ENCODE measurements at regions not wholly inside any gene's neighbourhood (a gene's known extent, or its start where the extent isn't known, plus 50 kb on each side); places are given as distances from the start of the nearest gene placed in this dataset.

DNA sequence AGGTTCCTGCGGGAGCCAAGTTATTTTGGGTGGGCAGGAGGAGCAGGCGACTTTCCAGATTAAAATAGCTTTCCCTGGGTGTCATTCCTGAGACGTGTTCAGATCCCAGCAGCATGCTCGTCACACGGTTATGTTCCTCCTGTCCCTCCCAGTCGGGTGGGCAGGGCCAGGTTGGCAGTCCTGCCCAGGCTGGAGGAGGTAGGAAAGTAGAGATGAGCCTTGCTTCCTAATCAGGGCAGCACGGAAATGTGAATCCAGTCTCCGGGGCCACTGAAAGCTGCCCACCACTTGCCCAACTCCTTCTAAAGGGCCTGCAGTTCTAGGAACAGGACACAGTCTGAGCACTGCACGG is 137.0 kb downstream of the MRPL14 start:
- TF ChIP-seq, protein P1, sequence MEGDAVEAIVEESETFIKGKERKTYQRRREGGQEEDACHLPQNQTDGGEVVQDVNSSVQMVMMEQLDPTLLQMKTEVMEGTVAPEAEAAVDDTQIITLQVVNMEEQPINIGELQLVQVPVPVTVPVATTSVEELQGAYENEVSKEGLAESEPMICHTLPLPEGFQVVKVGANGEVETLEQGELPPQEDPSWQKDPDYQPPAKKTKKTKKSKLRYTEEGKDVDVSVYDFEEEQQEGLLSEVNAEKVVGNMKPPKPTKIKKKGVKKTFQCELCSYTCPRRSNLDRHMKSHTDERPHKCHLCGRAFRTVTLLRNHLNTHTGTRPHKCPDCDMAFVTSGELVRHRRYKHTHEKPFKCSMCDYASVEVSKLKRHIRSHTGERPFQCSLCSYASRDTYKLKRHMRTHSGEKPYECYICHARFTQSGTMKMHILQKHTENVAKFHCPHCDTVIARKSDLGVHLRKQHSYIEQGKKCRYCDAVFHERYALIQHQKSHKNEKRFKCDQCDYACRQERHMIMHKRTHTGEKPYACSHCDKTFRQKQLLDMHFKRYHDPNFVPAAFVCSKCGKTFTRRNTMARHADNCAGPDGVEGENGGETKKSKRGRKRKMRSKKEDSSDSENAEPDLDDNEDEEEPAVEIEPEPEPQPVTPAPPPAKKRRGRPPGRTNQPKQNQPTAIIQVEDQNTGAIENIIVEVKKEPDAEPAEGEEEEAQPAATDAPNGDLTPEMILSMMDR (IDR thresholded peaks at IDR 0.05) = no peak
- TF ChIP-seq POLR2A (IDR thresholded peaks at IDR 0.05) = no peak
